Peyer's patch (tissue), 4 donors: ENCODE measurements at regions not wholly inside any gene's neighbourhood (a gene's known extent, or its start where the extent isn't known, plus 50 kb on each side); places are given as distances from the start of the nearest gene placed in this dataset.

ENCODE experiments used
- DNase-seq, 3 donors: peaks; one replicate each; pipeline ENCODE4 v3.0.0-alpha.2; 2017 to 2019
- H3K27ac ChIP-seq, 4 donors: fragments of 200-600 bp; sonication (generic); one replicate each; pipeline ENCODE4 v1.5.1; 2016 to 2019
- H3K27me3 ChIP-seq, 2 donors: fragments of 200-600 bp; sonication (generic); one replicate each; pipeline ENCODE4 v1.5.1; 2019
- H3K36me3 ChIP-seq, 3 donors: fragments of 200-600 bp; sonication (generic); one replicate each; pipeline ENCODE4 v1.5.1; 2016 to 2019
- H3K4me1 ChIP-seq, 4 donors: fragments of 200-600 bp; sonication (generic); one replicate each; pipeline ENCODE4 v1.5.1; 2016 to 2019
- H3K4me3 ChIP-seq, 4 donors: fragments of 200-600 bp; sonication (generic); 1 replicate in 3 of 4; 2 replicates in 1 of 4; pipeline ENCODE4 v1.5.1; 2016 to 2019; ENCODE audit warnings: mild to moderate bottlenecking in 1 of 4
- H3K9me3 ChIP-seq, 4 donors: fragments of 200-600 bp; sonication (generic); one replicate each; pipeline ENCODE4 v1.5.1; 2016 to 2019; ENCODE audit warnings: mild to moderate bottlenecking in 1 of 4
- POLR2A ChIP-seq, 2 donors: fragments of 450-650 bp; IDR thresholded peaks; one replicate each; pipeline ENCODE4 v1.5.1; 2017; ENCODE audit warnings: antibody characterized with exemption in 2 of 2, mild to moderate bottlenecking in 2 of 2, moderate library complexity in 2 of 2
- TF ChIP-seq, protein P1 (sequence below), 6 experiments: fragments of 450-650 bp in 4 of 6; fragments of 200-600 bp in 2 of 6; sonication (generic) in 1 of 6; IDR thresholded peaks; one replicate each; pipeline ENCODE4 v1.5.1; 2017 to 2019; ENCODE audit warnings: antibody characterized with exemption in 6 of 6, mild to moderate bottlenecking in 3 of 6, moderate library complexity in 1 of 6

DNA sequence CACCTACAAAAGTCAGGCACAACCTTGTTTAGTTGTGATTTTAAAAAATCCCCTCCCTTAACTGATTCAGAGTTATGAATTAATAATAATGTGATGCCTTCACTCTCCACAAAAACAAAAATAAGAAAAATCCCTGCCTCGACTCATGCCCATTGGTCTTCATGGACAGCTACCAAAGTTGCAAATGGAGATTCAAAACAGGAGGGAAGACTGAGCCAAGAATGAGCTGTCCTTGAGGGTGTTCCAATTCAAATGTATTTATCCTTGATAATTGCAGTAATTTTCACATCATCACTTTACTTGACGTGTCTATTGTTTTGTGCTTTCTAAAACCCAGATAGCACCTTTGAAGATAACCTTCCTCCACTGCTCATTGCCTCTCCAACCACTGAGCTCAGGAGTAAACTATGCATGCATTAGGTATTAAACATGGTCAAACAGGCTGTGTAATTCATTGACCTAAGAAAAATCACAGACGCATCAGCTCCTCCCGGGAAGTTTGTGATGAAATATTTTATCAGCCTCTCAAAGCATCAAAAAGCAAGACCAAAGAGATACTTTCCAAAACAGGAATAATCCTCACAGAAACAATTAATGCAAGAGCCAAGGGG is 712.7 kb upstream of the IGFBP3 start:
- no peak overlapping the region for H3K4me3 ChIP-seq
- H3K36me3 ChIP-seq = no peaks in the 10 kb centered on the region
- no peak for TF ChIP-seq POLR2A (IDR thresholded peaks at IDR 0.05)
- TF ChIP-seq, protein P1, sequence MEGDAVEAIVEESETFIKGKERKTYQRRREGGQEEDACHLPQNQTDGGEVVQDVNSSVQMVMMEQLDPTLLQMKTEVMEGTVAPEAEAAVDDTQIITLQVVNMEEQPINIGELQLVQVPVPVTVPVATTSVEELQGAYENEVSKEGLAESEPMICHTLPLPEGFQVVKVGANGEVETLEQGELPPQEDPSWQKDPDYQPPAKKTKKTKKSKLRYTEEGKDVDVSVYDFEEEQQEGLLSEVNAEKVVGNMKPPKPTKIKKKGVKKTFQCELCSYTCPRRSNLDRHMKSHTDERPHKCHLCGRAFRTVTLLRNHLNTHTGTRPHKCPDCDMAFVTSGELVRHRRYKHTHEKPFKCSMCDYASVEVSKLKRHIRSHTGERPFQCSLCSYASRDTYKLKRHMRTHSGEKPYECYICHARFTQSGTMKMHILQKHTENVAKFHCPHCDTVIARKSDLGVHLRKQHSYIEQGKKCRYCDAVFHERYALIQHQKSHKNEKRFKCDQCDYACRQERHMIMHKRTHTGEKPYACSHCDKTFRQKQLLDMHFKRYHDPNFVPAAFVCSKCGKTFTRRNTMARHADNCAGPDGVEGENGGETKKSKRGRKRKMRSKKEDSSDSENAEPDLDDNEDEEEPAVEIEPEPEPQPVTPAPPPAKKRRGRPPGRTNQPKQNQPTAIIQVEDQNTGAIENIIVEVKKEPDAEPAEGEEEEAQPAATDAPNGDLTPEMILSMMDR (IDR thresholded peaks at IDR 0.05) = no peak
- H3K4me1 ChIP-seq = no peaks in the 10 kb centered on the region
- DNase-seq = no peak
- no peaks in the 10 kb centered on the region for H3K9me3 ChIP-seq
- H3K27ac ChIP-seq = no peak overlapping the region
- no peaks in the 10 kb centered on the region for H3K27me3 ChIP-seq

DNA sequence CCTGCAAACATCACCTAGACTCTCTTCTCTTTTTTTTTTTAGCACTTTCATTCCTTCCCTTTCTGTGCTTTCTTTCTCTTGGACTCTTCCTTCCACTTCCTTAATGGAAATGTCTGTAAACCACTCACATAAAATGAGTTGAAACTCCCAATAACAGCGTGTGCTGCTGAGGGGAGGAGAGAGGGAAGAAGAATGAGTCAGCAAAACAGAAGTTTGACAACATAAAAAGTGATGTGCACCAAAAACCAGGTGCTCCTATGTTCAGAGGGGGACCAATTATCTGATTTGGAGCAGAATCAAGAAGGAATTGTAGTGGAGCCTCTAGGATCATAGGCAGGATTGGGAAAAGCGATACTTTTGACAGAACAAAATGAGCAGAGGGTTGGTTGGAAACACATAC is 712.1 kb upstream of the IGFBP3 start:
- H3K27ac ChIP-seq = no peak overlapping the region
- H3K36me3 ChIP-seq = no peaks in the 10 kb centered on the region
- DNase-seq = no peak
- H3K4me1 ChIP-seq = no peaks in the 10 kb centered on the region
- no peaks in the 10 kb centered on the region for H3K27me3 ChIP-seq
- no peaks in the 10 kb centered on the region for H3K9me3 ChIP-seq
- H3K4me3 ChIP-seq = no peak overlapping the region
- TF ChIP-seq POLR2A (IDR thresholded peaks at IDR 0.05) = no peak
- TF ChIP-seq, protein P1 (IDR thresholded peaks at IDR 0.05) = no peak

DNA sequence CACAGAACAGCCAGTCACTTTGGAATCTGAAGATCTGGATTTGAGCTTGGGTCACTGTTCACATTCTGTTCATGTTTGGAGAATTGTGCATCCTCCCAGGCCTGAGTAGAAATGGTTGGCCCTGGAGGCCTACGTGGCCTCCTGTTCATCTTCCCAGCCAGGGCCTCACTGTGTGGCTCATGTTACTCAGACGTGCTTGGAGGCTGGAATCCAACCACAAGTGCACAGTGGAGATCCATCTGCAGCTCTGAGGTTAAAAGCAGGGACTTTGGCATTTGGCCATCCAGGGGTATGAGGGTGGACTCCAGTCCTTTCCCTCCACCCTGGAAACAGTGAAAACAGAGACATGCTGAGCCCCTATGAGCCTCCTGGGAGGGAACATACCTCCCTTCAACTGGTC is 709.0 kb upstream of the IGFBP3 start:
- DNase-seq = no peak
- TF ChIP-seq, protein P1 (IDR thresholded peaks at IDR 0.05) = no peak
- TF ChIP-seq POLR2A (IDR thresholded peaks at IDR 0.05) = no peak
- H3K36me3 ChIP-seq = no peaks in the 10 kb centered on the region
- H3K27me3 ChIP-seq = no peaks in the 10 kb centered on the region
- no peaks in the 10 kb centered on the region for H3K4me1 ChIP-seq
- H3K4me3 ChIP-seq = no peak overlapping the region
- H3K9me3 ChIP-seq = no peaks in the 10 kb centered on the region
- no peak overlapping the region for H3K27ac ChIP-seq

DNA sequence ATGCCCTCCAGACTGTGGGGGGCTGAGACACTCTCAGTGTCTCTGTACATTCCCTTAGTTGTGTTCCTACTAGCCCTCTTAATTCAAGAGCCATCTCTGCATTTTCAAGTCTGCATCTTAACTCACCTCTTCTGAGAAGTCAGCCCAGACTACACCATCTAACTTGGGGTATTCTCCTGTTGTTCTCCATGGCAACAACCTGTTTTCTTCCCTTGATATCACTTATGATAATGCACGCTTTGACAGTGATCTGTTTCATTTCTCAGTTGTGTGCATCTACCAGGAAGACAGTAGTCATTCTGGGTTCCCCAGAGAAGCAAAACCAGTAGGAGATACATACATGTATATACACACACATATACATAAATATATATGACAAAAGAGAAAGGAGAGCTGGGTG is 707.3 kb upstream of the IGFBP3 start:
- Histone ChIP-seq H3K27me3 (no peaks in the 10 kb centered on the region), H3K4me1 (no peaks in the 10 kb centered on the region), H3K4me3 (no peak overlapping the region), H3K36me3 (no peaks in the 10 kb centered on the region), H3K27ac (no peak overlapping the region), H3K9me3 (no peaks in the 10 kb centered on the region)
- TF ChIP-seq, protein P1 (IDR thresholded peaks at IDR 0.05) = no peak
- no peak for TF ChIP-seq POLR2A (IDR thresholded peaks at IDR 0.05)
- no peak for DNase-seq

DNA sequence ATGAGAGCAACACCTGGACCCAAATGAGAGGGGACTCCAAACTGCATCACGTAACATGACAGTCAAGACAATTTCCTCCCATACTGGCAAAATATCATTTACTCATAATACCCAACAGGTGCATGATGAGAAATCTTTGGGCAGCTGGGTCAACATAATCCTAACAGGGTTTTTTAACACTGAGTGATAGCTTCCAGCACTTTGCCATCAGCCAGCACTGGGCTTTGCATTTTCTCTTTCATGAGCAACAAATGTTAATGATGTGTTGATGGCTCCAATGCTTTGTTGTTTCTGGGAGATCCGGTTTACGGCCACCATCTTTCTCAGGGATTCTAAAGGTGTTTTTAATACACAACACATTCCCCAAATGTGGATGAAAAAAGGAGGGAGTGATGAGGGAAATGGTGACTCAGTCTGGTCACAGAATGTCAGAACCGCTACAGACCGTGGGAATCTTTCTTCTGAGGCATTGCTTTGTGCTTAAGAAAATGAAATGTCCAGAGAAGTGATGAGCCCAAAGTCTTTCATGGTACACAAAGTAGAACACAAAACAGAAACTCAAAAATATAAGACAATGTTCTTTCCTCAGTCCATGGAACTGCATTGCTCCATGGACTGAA is 705.7 kb upstream of the IGFBP3 start:
- DNase-seq = no peak
- TF ChIP-seq, protein P1 (IDR thresholded peaks at IDR 0.05) = no peak
- TF ChIP-seq POLR2A (IDR thresholded peaks at IDR 0.05) = no peak
- H3K4me1 ChIP-seq = no peaks in the 10 kb centered on the region
- no peaks in the 10 kb centered on the region for H3K9me3 ChIP-seq
- no peak overlapping the region for H3K27ac ChIP-seq
- H3K27me3 ChIP-seq = no peaks in the 10 kb centered on the region
- H3K36me3 ChIP-seq = no peaks in the 10 kb centered on the region
- no peak overlapping the region for H3K4me3 ChIP-seq
